ENCODE measurements at regions not wholly inside any gene's neighbourhood (a gene's known extent, or its start where the extent isn't known, plus 50 kb on each side); places are given as distances from the start of the nearest gene placed in this dataset.

DNA sequence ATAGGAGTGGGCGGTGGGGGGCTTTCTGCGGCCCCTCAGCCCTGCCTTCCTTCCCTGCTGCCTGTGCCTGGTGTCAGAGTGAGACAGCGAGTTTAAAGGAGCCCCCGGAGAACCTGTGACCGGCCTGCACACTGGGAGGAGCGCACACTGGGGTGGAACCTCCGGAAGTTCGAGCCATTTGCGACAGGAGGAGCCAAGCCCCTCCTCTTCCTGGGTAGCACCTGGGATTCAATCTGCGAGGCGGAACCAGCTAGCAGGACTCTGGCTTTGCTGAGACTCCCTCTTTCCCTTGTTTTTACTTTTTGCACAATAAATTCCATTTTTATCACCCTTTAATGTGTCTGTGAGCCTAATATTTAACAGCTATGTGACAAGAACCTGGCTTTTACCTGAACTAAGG lies 540.6 kb downstream of the NPHP4 start:
- no peak overlapping the region for H3K4me3 ChIP-seq
- peaks cover 6% of the 10 kb centered on the region for H3K27me3 ChIP-seq (replicated peaks; ENCODE audit: insufficient read depth)
- intact Hi-C loops (cut with DNase I) = no loop called here
- WGBS = 89% methylated on average over 11 of the region's 11 CpGs
- no peaks in the 10 kb centered on the region for H3K36me3 ChIP-seq
- H3K27ac ChIP-seq = no peak overlapping the region
- TF ChIP-seq POLR2AphosphoS5 (IDR thresholded peaks at IDR 0.05) (no peak), POLR2A (IDR thresholded peaks at IDR 0.05) (no peak)
- TF ChIP-seq, protein P1, sequence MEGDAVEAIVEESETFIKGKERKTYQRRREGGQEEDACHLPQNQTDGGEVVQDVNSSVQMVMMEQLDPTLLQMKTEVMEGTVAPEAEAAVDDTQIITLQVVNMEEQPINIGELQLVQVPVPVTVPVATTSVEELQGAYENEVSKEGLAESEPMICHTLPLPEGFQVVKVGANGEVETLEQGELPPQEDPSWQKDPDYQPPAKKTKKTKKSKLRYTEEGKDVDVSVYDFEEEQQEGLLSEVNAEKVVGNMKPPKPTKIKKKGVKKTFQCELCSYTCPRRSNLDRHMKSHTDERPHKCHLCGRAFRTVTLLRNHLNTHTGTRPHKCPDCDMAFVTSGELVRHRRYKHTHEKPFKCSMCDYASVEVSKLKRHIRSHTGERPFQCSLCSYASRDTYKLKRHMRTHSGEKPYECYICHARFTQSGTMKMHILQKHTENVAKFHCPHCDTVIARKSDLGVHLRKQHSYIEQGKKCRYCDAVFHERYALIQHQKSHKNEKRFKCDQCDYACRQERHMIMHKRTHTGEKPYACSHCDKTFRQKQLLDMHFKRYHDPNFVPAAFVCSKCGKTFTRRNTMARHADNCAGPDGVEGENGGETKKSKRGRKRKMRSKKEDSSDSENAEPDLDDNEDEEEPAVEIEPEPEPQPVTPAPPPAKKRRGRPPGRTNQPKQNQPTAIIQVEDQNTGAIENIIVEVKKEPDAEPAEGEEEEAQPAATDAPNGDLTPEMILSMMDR (IDR thresholded peaks at IDR 0.05) = no peak
- no peaks in the 10 kb centered on the region for H3K4me1 ChIP-seq (replicated peaks)
- DNase-seq (ENCODE audit: low spot score) = no peak
- H3K9me3 ChIP-seq = no peaks in the 10 kb centered on the region

DNA sequence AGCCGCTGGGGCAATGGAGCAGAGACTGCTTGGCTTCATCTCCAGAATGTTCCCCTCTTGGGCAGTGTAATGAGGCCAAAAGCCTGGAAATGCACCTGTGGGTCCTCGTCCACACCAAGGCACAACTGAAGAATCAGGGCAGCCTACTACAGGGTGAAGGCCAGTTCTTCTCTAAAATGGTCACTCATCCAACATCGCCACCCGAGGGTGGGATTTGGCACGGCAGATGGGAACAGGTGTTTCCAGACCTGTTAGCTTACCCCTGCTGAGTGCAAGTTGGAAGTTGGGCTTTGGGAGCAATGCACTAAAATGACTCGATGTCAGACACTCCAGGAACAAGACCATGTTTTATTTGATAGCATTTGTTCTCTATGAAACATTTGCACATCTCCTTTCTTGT lies 543.7 kb downstream of the NPHP4 start:
- no peaks in the 10 kb centered on the region for H3K36me3 ChIP-seq
- H3K9me3 ChIP-seq = no peaks in the 10 kb centered on the region
- WGBS = 79% methylated on average over 6 of the region's 6 CpGs
- peaks cover 2% of the 10 kb centered on the region for H3K27me3 ChIP-seq (replicated peaks; ENCODE audit: insufficient read depth)
- H3K27ac ChIP-seq = no peak overlapping the region
- TF ChIP-seq, protein P1 (IDR thresholded peaks at IDR 0.05) = no peak
- no peak for TF ChIP-seq POLR2A (IDR thresholded peaks at IDR 0.05)
- no peak for TF ChIP-seq POLR2AphosphoS5 (IDR thresholded peaks at IDR 0.05)
- no peak for DNase-seq (ENCODE audit: low spot score)
- no peak overlapping the region for H3K4me3 ChIP-seq
- intact Hi-C loops (cut with DNase I) = no loop called here
- no peaks in the 10 kb centered on the region for H3K4me1 ChIP-seq (replicated peaks)

GRCh38 chr1:5447503-5447960 lies 544.7 kb downstream of the NPHP4 start:
- Histone ChIP-seq H3K4me1 (replicated peaks) (no peaks in the 10 kb centered on the region), H3K27me3 (replicated peaks; ENCODE audit: insufficient read depth) (peaks cover 2% of the 10 kb centered on the region), H3K36me3 (no peaks in the 10 kb centered on the region), H3K27ac (no peak overlapping the region), H3K9me3 (no peaks in the 10 kb centered on the region), H3K4me3 (no peak overlapping the region)
- peak; percentile 19 for DNase-seq (ENCODE audit: low spot score)
- WGBS = 17% methylated on average over 6 of the region's 6 CpGs
- TF ChIP-seq POLR2AphosphoS5 (IDR thresholded peaks at IDR 0.05) (peak; percentile 74), POLR2A (IDR thresholded peaks at IDR 0.05) (no peak)
- TF ChIP-seq, protein P1 (IDR thresholded peaks at IDR 0.05) = no peak
- intact Hi-C loops (cut with DNase I) = no loop called here

DNA sequence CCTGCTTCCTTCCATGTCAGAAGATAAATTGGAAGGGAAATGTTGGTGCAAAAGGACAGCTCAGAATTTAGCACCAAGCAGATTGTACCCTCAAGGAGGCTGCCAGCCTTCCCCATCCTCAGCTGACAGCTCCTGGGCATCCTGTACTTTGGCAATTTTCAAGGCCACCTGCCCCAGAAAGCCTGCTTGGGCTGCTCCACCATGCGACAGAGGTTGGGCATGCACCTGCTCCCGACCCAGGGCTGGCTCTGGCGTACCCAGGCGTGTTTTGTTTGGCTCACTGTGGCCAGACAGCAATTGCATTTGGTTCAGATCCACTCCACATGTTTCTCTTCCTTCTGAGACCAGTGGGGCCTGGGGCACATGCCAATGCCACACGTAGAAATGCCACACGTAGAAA lies 547.8 kb downstream of the NPHP4 start:
- no peak for DNase-seq (ENCODE audit: low spot score)
- intact Hi-C loops (cut with DNase I) = no loop called here
- H3K4me3 ChIP-seq = no peak overlapping the region
- TF ChIP-seq POLR2A (IDR thresholded peaks at IDR 0.05) (no peak), POLR2AphosphoS5 (IDR thresholded peaks at IDR 0.05) (no peak)
- TF ChIP-seq, protein P1 (IDR thresholded peaks at IDR 0.05) = no peak
- WGBS = 38% methylated on average over 6 of the region's 6 CpGs
- H3K4me1 ChIP-seq (replicated peaks) = no peaks in the 10 kb centered on the region
- no peak overlapping the region for H3K27ac ChIP-seq
- H3K36me3 ChIP-seq = no peaks in the 10 kb centered on the region
- H3K27me3 ChIP-seq (replicated peaks; ENCODE audit: insufficient read depth) = no peaks in the 10 kb centered on the region
- no peaks in the 10 kb centered on the region for H3K9me3 ChIP-seq

- Histone ChIP-seq H3K27me3 (replicated peaks; ENCODE audit: insufficient read depth) (no peaks in the 10 kb centered on the region), H3K4me1 (replicated peaks) (no peaks in the 10 kb centered on the region), H3K4me3 (no peak overlapping the region), H3K9me3 (no peaks in the 10 kb centered on the region), H3K36me3 (no peaks in the 10 kb centered on the region), H3K27ac (no peak overlapping the region)
- intact Hi-C loops (cut with DNase I) = no loop called here
- TF ChIP-seq POLR2A (IDR thresholded peaks at IDR 0.05) (no peak), POLR2AphosphoS5 (IDR thresholded peaks at IDR 0.05) (no peak)
- TF ChIP-seq, protein P1 (IDR thresholded peaks at IDR 0.05) = no peak
- WGBS = 84% methylated on average over 2 of the region's 2 CpGs
- DNase-seq (ENCODE audit: low spot score) = no peak
These were observed 555.4 kb downstream of the NPHP4 start for GRCh38 chr1:5436808-5437207.

Data from prostate gland (tissue), 2 donors.